Dedifferentiated amniotic fluid mesenchymal stem cell (primary cell): ENCODE measurements at regions not wholly inside any gene's neighbourhood (a gene's known extent, or its start where the extent isn't known, plus 50 kb on each side); places are given as distances from the start of the nearest gene placed in this dataset.
"Not testable (repeated sequence)": the region's sequence is repeated elsewhere in the genome, so short reads cannot be mapped to it uniquely, and the experiment has no call there.

ENCODE experiments used
- DNase-seq: peaks from one replicate; pipeline ENCODE4 v3.0.0-alpha.2; 2016; ENCODE audit errors: extremely low spot score

DNA sequence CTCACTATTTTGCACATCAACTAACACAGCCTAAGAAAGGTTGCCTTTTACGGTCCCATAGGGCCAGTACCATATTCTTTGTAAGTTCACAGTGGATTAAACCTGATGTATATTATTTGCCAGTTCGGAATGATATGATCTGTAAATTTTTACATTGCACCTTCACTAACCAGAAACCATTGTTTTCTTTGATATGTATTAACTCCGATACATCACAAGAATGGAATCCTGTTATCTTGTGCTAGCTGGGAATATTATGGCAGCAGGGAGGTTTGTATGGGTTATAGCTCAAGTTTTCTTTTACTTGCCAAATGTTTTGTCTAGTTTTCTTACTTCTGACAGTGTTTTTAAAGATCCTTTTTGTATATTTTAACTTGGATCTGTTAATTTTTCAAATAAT lies 51.4 kb upstream of the S1PR1 start:
- DNase-seq = no peak

DNA sequence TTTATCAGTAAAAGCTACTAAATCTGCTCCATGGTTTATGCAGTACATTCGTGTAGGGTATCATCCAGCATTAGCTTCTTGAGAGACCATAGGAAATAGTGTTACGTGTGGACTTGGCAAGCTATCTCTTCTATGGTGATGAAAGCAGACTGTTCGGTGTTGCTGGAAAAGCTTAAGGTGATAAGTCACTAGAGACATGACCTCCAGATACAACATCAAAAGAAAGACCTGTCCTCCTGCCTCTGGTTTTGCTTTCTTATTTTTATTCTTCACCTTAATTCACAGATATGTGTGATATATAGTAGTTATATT lies 53.5 kb upstream of the S1PR1 start:
- DNase-seq = no peak

DNA sequence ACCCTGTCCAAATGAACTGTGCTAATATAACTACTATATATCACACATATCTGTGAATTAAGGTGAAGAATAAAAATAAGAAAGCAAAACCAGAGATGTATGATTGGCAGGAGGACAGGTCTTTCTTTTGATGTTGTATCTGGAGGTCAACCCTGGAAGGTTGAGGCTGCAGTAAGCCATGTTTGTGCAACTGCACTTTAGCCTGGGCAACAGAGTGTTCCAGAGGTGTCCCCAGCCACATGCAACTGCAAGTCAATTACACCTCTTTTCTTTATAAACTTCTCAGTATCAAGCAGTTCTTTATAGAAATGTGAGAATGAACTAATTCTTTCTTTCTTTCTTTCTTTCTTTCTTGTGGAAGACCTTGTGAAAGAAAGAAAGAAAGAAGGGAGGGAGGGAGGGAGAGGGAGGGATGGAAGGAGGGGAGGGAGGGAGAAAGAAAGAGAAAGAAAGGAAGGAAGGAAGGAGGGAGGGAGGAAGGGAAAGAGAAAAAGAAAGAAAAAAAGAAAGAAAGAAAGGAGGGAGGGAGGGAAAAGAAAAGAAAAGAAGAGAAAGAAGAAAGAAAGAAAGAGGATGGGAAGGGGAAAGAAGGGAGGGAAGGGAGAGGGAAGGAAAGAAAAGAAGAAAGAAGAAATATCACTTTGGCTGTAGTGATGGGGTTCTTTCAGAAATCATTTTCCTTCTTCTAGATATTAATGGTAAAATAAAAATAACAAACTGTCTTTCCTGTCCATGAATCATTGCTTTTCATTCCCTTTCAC lies 54.0 kb upstream of the S1PR1 start:
- DNase-seq = no peak

DNA sequence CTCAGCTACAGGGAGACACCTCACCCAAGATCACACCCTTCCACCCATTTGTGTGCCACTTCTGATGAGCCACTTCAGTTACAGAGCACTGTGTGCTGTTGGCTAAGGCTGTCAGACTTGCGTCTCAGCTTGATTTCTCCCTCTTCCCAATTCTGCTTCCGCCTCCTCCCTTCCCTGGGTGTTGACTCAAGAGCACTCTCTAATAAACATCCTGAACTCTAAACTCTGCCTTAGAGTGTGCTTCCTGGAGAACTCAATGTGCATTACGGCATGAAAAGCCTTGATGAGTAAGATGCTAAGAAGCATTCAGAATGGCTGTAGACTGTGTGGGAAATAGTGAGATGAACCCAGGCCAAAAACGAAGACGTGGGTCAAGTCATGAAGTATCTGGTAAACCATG lies 54.9 kb upstream of the S1PR1 start:
- DNase-seq = no peak

DNA sequence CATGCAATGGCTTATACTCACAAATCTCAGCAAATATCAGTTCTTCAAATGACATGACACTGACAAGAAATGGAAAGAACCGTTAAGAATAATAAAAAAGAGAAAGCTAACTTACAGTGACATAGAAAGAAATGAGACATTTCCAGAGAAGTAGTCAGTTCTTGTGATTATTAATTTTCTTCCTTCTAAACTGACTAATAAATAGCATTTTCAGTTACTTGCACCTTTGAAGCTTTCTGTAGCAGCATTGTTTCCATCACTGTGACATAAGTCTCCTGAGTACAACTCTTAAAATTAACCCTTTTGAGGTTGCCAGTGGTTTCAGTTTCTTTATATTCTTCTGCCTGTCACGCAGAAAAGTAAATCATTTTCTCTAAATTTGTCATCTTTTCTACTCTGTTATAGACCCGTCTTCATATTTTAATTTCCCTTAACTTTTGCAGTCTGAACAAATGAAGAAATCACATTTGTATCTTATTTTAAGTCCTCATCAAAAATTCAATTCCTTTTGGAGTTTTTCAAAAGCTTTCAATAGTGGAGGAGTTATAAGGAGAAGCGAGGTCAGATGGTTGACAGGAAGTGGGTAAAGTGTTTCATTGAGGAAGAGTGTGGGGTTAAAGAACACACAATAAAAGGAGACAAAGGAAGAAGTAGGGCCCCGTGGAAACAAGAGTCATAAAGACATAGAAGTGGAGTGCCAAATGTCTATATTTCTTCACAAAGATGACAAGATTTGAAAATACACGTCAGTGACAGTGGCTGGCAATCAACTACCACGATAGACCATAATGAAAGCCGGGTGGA lies 57.9 kb upstream of the S1PR1 start:
- no peak for DNase-seq

DNA sequence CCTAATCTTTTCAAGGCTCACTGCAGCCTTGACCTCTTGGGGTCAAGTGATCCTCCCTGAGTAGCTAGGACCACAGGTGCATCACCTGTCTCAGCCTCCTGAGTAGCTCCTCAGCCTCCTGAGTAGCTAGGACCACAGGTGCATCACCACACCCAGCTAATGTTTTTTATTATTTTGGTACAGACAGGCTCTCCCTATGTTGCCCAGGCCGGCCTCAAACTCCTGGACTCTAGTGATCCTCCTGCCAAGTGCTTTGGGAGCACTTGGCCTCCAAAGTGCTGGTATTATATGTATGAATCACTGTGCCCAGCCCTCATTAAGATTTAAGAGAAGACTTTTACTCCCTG lies 58.5 kb upstream of the S1PR1 start:
- no peak for DNase-seq

DNA sequence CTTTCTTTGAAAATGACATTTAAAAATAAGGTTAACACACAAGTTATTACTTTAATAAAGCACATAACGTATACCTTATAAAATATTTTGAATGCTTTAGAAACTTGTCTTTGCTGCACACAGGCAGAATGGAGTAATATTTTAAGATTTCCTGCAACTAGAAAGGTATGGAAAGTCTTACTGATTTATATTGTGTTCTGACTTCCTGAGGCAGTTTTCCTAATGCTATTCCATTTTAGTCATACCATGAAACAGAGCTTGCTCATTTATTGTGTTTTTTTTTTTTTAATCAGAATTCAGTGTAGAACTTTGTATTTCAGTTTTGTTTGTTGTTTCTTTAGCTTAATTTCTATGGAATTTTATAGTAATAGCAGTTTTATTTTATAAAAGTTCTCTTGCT lies 60.9 kb upstream of the S1PR1 start:
- no peak for DNase-seq

DNA sequence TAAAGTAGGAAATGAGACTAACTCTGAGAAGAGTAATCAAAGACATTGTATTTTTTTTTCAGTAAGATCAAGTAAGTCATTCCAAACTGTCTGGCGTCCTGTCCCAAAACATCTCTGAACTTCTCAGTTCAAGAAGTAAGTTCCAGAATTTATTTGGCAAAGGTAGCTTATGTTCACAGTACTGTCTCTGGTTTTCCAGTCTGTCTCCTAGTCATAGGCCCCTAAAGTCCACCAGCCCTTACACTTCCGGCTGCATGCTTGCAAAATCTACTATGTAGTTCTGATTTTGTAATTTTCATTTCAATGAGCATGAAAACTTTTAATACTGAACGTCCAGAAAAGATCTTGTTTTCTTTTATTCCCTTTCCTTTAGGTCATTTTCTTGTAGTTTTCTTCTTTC lies 61.4 kb upstream of the S1PR1 start:
- no peak for DNase-seq

DNA sequence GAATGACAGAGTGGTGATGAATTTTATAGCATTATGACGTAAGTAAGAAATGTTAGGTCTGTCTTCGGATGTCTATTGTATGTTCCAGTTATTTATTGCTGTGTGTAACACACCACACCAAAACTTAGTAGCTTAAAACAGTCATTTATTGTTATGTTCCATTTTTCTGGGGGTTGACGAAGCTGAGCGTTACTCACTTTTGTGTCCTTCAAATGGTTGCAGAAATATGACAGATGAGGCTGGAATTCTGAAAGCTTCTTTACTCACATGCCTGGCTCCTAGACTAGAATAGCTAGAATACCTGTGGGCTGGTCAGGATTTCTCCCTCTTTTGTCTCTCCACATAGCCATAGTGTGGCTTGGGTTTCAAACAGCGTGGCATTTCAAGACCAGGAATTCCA lies 62.1 kb upstream of the S1PR1 start:
- peak; percentile 73 for DNase-seq

DNA sequence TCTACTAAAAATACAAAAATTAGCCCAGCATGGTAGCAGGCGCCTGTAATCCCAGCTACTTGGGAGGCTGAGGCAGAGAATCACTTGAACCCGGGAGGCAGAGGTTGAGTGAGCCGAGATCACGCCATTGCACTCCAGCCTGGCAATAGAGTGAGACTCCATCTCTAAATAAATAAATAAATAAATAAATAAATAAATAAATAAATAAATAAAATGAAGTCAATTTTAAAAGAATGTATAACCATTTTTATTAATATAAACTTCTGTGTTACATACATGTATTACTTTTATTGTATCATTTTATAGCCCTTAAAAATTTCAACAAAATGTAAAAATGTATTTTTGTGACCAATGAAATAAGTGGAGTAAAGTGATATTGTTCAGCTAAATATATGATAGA lies 62.5 kb upstream of the S1PR1 start:
- DNase-seq = not testable (repeated sequence)

DNA sequence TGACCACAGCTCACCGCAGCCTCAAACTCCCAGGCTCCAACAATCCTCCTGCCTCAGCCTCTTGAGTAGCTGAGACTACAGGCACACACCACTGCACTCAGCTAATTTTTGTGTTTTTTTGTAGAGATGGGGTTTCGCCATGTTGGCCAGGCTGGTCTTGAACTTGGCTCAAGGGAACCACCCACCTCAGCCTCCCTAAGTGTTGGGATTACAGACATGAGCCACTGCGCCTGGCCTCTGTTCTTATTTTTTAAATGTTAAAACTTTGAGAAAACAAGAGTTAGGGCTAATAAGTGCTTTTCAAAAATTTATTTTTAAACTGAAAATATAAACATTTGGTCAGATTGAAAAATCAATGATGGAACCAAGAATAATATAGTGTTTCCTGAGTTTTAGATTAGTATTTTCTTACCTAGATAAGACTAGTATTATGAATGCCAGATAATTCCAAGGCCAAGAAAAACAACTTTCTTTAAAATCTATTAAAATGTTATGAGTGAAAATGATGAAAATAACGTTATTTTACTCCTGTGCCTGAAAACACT lies 66.2 kb upstream of the S1PR1 start:
- no peak for DNase-seq

DNA sequence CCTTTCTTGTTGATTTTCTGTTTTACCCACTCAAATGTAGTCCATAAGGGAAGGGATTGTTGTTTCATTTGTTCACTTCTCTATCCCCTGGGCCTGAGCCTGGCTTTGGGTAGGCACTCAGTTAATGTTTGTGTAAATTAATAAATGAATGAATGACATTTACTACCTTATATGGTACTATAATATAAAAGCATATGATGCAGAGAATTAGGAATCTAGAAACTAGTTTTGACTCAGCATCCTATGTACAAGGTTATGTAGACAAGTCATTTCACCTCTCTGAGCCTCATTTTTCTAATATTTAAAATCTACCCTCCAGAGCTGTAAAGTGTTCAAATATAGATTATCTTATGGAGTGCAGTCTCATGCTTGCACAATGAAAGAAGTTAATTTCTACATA lies 68.9 kb upstream of the S1PR1 start:
- DNase-seq = no peak

DNA sequence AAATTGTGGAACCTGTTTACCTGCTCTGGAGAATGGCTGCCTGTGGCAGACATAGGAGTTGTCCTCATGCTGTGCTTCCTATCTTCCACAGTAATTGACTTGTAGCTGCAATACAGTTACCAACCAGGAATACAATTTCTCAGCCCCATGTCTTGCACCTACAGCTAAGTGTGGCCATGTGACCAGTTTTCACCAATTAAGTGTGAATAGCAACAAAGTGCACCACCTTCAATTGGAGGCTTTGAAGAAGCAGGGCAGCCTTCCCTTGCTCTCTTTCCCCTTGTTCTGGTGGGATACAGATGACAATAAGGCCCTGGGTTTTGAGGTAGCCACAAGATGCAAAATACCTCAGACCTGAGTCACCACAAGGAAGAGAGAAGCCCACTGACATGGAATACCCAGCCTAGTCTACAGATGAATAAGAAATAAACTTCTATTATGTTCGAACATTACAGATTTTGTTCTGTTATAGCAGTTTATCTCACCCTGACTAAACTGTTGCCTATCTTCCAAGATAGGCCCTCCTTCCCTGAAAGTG lies 70.2 kb upstream of the S1PR1 start:
- no peak for DNase-seq

DNA sequence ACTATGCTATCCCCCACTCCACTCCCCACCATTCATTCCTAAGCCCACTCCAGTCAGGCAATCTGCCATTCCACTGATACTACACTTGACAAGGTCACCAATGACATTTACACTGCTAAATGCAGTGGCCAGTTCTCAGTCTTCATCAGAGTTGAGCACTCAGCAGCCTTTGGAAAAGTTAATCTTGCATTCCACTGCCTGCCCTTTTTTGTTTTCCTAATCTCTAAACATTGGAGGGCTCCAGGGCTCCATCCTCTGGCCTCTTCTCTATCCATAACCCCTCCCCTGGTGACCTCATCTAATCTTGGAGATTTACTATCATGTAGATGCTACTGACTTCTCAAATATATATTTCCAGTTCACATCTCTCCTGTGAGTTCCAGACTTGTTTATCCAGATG lies 70.9 kb upstream of the S1PR1 start:
- DNase-seq = no peak

DNA sequence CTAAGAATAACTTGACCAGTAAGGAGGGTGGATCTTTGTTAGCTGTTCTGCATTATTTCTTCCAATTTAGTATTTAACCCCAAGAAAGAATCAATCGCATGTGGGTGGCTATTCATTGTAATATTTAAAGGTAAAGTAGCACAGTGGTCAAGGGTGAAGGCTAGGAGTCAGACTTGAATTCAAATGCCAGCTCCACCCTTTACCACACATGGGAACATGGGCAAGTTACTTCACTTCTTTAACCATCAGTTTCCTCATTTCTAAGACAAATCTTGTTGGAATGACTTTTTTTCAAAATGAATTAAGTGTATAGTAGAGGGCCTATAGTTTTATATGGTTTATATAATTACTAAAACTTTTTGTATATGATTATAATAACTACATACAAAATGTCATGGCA lies 71.3 kb upstream of the S1PR1 start:
- DNase-seq = no peak

DNA sequence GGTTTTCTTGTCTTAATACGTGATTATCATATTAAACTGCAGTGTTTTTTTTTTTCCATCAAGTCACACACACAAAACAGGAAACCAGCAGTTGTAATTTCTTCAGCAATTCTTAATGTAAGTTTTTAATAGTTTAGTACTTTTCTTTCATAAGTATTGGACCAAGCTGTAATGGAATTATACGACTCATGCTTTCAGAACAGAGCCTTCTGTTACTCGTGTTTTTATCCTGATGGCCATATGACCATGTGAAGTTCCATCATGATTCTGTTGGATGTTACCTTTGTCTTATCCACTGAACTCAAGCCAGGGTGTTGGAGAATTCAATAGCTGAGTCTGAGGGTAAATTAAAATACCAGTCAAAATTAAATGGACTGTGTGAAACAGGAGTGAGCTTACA lies 72.0 kb upstream of the S1PR1 start:
- no peak for DNase-seq

DNA sequence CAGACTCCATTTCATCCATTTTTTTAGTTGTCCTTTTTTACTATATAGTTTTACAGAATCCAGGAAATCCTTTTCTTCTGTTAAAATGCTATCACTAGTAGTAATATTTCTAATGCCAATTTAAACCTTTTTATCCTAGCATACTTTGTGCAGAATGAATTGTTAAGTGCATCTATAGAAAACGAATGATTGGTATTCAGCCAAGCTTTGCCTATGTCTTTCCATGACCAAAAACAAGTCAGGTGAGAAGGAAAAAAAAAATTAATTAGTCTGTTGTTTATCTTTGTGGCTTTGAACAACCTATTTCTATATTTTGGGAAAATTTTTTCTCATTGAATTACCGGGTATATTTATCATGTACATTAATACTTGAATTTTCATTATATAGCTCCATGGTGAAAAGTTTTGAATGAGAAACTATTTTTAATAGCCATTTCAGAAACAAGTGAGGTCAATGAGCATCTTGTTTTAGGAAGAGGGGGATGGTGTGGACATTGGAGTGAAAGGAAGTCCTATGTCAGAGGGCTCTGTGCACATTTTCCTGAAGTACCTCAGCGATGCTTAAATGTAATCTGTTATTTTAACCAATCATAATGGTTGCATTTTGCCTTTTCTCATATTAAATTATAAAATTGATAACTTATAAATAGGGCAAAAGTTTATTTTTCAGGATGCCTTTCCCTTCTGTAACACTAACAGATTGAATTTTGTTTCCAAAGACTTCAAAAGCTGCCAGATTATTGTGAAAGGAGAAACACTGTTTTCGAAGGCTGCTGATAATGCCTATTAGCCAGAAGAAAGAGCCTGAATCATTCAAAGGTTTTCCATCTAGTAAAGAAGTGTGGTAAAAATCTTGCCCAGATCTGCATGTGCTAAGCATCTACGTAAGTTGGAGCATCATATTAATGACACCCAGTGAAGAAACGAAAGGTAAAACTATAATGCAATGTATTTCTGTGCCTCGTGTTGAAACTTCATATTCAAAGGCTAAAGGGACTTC lies 73.8 kb upstream of the S1PR1 start:
- no peak for DNase-seq

DNA sequence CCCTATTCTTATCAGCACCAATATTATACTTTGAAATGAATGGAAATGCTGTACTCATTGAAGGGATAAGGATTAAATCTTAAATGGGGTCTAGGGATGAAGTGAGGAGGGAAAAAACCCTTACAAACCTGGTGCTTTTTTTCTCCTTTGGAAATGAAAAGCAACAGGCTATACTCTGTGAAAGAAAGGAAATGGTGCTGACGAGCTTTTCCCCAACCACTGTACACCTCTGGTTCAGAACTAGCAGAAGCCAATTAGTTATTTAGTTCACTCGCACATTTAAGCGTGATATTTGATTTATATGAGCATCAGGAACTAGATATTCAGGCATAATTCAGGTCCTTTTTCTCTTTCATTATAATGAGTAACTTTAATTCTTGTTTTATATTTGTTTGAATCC lies 74.5 kb upstream of the S1PR1 start:
- no peak for DNase-seq

DNA sequence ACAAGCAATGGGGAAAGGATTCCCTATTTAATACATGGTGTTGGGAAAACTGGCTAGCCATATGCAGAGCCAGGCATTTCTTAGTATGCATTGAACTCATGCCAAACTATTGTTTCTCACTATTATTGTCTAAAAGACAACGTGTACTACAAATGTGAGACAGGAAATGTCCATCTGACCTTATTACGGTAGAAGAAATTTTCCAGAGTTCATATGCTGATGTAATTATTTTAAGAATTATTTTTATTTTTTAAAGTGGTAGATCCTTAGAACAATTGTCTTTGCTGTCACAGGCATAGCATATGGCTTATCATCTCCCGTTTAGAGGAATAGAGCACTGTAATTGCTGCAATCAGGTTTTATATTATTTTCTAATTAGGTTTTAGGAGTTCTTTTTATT lies 75.2 kb upstream of the S1PR1 start:
- no peak for DNase-seq

DNA sequence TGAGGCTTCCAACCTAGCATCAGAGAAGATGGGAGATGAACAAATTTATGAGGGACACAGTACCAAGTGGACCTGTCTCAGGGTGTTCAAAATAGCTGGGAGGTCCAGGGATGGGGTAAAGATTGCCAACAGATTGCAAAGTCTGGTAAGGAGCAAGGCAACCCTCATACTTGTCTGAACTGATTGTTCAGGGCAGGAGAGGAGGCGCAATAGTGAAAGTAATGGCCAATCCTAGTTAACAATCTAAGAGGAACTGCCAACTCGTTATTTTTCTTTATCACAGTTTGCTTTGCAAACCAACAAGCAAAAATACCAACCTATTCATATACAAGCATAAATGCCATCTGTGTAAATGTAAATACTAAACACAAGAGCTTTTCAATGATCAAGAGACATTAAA lies 78.4 kb upstream of the S1PR1 start:
- no peak for DNase-seq

DNA sequence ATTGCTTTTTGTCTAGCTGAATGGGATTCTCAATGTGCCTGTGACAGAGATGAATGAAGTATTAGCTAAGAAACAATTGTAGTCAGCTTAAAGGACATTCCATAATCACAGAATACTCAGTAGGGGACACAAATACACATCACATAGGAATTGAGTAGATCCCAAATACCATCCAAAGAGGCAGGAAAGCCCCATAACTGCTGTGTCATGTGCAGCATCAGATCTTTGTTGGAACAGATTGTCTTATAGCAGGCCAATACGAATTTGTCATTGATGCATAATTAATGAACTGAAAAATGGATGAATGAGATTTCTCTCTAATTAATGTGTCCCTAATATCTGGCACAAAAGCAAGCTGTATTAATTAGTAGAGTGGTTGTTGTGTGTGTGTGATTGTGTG lies 82.3 kb upstream of the S1PR1 start:
- DNase-seq = no peak

DNA sequence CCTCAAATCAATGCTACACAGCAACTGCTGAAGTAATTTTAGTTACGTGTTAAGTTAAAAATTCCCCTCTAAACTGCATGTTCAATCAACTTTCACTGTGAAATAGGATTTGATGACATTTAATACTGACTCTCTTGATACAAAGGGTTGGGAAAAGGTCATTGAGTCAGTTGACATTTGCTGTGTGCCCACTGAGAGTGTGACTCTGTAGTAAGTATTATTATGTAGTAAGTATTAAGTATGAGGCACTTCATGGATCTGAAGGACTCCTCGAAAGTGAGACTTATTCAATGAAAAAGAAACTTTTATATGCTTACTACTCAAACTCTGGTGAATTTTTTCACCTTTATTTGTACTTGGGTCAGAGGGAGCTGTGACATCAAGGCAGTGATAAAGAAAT lies 83.1 kb upstream of the S1PR1 start:
- no peak for DNase-seq
